H9 (cell line): ENCODE measurements at regions not wholly inside any gene's neighbourhood (a gene's known extent, or its start where the extent isn't known, plus 50 kb on each side); places are given as distances from the start of the nearest gene placed in this dataset.

Experiments
- DNase-seq: peaks from one replicate; pipeline ENCODE4 v3.0.0-alpha.2; 2017
- H2AFZ ChIP-seq: one replicate; pipeline ENCODE4 v1.6.1; 2013; ENCODE audit warnings: mild to moderate bottlenecking, low read length, control low read depth, moderate library complexity
- H2AK5ac ChIP-seq: 2 replicates; pipeline ENCODE4 v1.6.1; 2013; ENCODE audit warnings: low read length, control low read depth, mixed read lengths; ENCODE audit not compliant: insufficient read length
- H2BK120ac ChIP-seq: one replicate; pipeline ENCODE4 v1.6.1; 2013; ENCODE audit warnings: low read depth, mild to moderate bottlenecking, low read length, control low read depth, inconsistent platforms; ENCODE audit not compliant: poor library complexity, severe bottlenecking
- H2BK12ac ChIP-seq: 2 replicates; pipeline ENCODE4 v1.6.1; 2013; ENCODE audit warnings: low read length, control low read depth, mixed read lengths, low read depth; ENCODE audit not compliant: insufficient read length
- H2BK15ac ChIP-seq: 2 replicates; pipeline ENCODE4 v1.6.1; 2013; ENCODE audit warnings: low read depth, low read length, control low read depth
- H2BK20ac ChIP-seq: one replicate; pipeline ENCODE4 v1.6.1; 2013; ENCODE audit warnings: low read depth, mild to moderate bottlenecking, low read length, control low read depth, inconsistent platforms; ENCODE audit not compliant: poor library complexity, severe bottlenecking
- H2BK5ac ChIP-seq: 2 replicates; pipeline ENCODE4 v1.6.1; 2013; ENCODE audit warnings: low read length, control low read depth, mixed read lengths; ENCODE audit not compliant: insufficient read length
- H3K14ac ChIP-seq: 2 replicates; pipeline ENCODE4 v1.6.1; 2013; ENCODE audit warnings: low read length, control low read depth; ENCODE audit not compliant: insufficient read depth
- H3K18ac ChIP-seq: 2 replicates; pipeline ENCODE4 v1.6.1; 2013; ENCODE audit warnings: low read depth, mild to moderate bottlenecking, mixed read lengths, low read length, control low read depth; ENCODE audit not compliant: insufficient read length
- H3K23ac ChIP-seq: 2 replicates; pipeline ENCODE4 v1.6.1; 2013; ENCODE audit warnings: low read length, control low read depth, mixed read lengths, low read depth; ENCODE audit not compliant: insufficient read length
- H3K23me2 ChIP-seq: 2 replicates; pipeline ENCODE4 v1.6.1; 2013; ENCODE audit warnings: low read depth, mild to moderate bottlenecking, mixed read lengths, low read length, control low read depth; ENCODE audit not compliant: insufficient read length, poor library complexity, severe bottlenecking
- H3K27ac ChIP-seq: 2 replicates; pipeline ENCODE4 v1.5.1; 2013; ENCODE audit warnings: low read length, control low read depth, mixed read lengths, low read depth; ENCODE audit not compliant: insufficient read length
- H3K27me3 ChIP-seq: 2 replicates; pipeline ENCODE4 v1.6.1; 2013; ENCODE audit warnings: low read length, control low read depth, inconsistent platforms; ENCODE audit not compliant: insufficient read depth
- H3K4ac ChIP-seq: 2 replicates; pipeline ENCODE4 v1.6.1; 2013; ENCODE audit warnings: low read depth, mild to moderate bottlenecking, control low read depth, inconsistent platforms, low read length, moderate library complexity
- H3K4me1 ChIP-seq: 2 replicates; pipeline ENCODE4 v1.6.1; 2013; ENCODE audit warnings: low read length, control low read depth, inconsistent platforms; ENCODE audit not compliant: insufficient read depth
- H3K4me2 ChIP-seq: 2 replicates; pipeline ENCODE4 v1.6.1; 2013; ENCODE audit warnings: low read length, control low read depth, mixed read lengths; ENCODE audit not compliant: insufficient read length, insufficient read depth
- H3K56ac ChIP-seq: 2 replicates; pipeline ENCODE4 v1.6.1; 2013; ENCODE audit warnings: low read depth, mild to moderate bottlenecking, mixed read lengths, low read length, control low read depth; ENCODE audit not compliant: insufficient read length
- H3K79me1 ChIP-seq: 2 replicates; pipeline ENCODE4 v1.6.1; 2013; ENCODE audit warnings: low read depth, mild to moderate bottlenecking, moderate library complexity, low read length, control low read depth, inconsistent platforms; ENCODE audit not compliant: insufficient read depth, poor library complexity, severe bottlenecking
- H3K79me2 ChIP-seq: 2 replicates; pipeline ENCODE4 v1.6.1; 2013; ENCODE audit warnings: low read length, control low read depth, inconsistent platforms; ENCODE audit not compliant: insufficient read depth
- H3K9ac ChIP-seq: 2 replicates; pipeline ENCODE4 v1.6.1; 2013; ENCODE audit warnings: low read length, control low read depth, mixed read lengths; ENCODE audit not compliant: insufficient read length; ENCODE audit errors: extremely low read depth
- H3K9me3 ChIP-seq: one replicate; pipeline ENCODE4 v1.6.1; 2013; ENCODE audit warnings: low read depth, low read length, inconsistent platforms; ENCODE audit not compliant: control insufficient read depth
- H3T11ph ChIP-seq: one replicate; pipeline ENCODE4 v1.6.1; 2013; ENCODE audit warnings: mild to moderate bottlenecking, low read length, control low read depth, inconsistent platforms
- H4K20me1 ChIP-seq: one replicate; pipeline ENCODE4 v1.6.1; 2013; ENCODE audit not compliant: control insufficient read depth, insufficient read length, insufficient read depth
- H4K5ac ChIP-seq: 2 replicates; pipeline ENCODE4 v1.6.1; 2013; ENCODE audit warnings: low read depth, mild to moderate bottlenecking, mixed read lengths, low read length, control low read depth; ENCODE audit not compliant: insufficient read length
- H4K8ac ChIP-seq: replicated peaks from 2 replicates; pipeline ENCODE4 v1.6.1; 2013; ENCODE audit warnings: low read length, control low read depth, mixed read lengths, low read depth; ENCODE audit not compliant: insufficient read length
- H4K91ac ChIP-seq: 2 replicates; pipeline ENCODE4 v1.6.1; 2013; ENCODE audit warnings: low read depth, mild to moderate bottlenecking, moderate library complexity, mixed read lengths, low read length, control low read depth; ENCODE audit not compliant: insufficient read length
- H3K27ac Mint-ChIP-seq, 3 experiments: 2 replicates in 2 of 3; 3 replicates in 1 of 3; pipeline ENCODE4 v1.8.0; 2020 to 2021; ENCODE audit warnings: mixed read lengths in 3 of 3, mild to moderate bottlenecking in 1 of 3, moderate library complexity in 1 of 3
- H3K27me3 Mint-ChIP-seq: 2 replicates; pipeline ENCODE4 v1.8.0; 2021; ENCODE audit warnings: low read depth, mild to moderate bottlenecking, moderate library complexity, mixed read lengths
- H3K36me3 Mint-ChIP-seq, 3 experiments: 2 replicates in 2 of 3; 3 replicates in 1 of 3; pipeline ENCODE4 v1.8.0; 2020 to 2021; ENCODE audit warnings: low read depth in 3 of 3, mixed read lengths in 3 of 3; ENCODE audit not compliant: insufficient read depth in 1 of 3
- H3K4me1 Mint-ChIP-seq, 2 experiments: 2 replicates each; pipeline ENCODE4 v1.8.0; 2020; ENCODE audit warnings: mixed read lengths in 2 of 2
- H3K4me3 Mint-ChIP-seq, 2 experiments: 2 replicates in 1 of 2; 3 replicates in 1 of 2; pipeline ENCODE4 v1.8.0; 2020 to 2021; ENCODE audit warnings: mild to moderate bottlenecking in 2 of 2, mixed read lengths in 2 of 2, moderate library complexity in 1 of 2
- H3K9me3 Mint-ChIP-seq, 2 experiments: 2 replicates in 1 of 2; 3 replicates in 1 of 2; pipeline ENCODE4 v1.8.0; 2020; ENCODE audit warnings: mild to moderate bottlenecking in 2 of 2, mixed read lengths in 2 of 2, moderate library complexity in 1 of 2
- CTCF ChIP-seq: fragments of 200-600 bp; sonication (generic); conservative IDR thresholded peaks from 3 replicates; pipeline ENCODE4 v1.8.0; 2021; ENCODE audit warnings: antibody characterized with exemption, mild to moderate bottlenecking
- WGBS: extraction: QIAGEN DNeasy Blood & Tissue Kit; methylation state at CpG from one replicate; pipeline ENCODE4 v1.1.7; 2013; ENCODE audit warnings: missing lambda C conversion rate, low lambda C conversion rate, mixed read lengths; ENCODE audit not compliant: insufficient read length; ENCODE audit errors: extremely low coverage; 5-methylcytosine and 5-hydroxymethylcytosine counted together

- Histone ChIP-seq H4K8ac (no peak overlapping the region), H3K27ac (no peak overlapping the region), H2BK15ac (no peak overlapping the region), H3T11ph (no peak overlapping the region), H2AFZ (no peak overlapping the region), H4K91ac (no peak overlapping the region), H3K27me3 (no peaks in the 10 kb centered on the region), H3K18ac (no peak overlapping the region), H3K9ac (no peak overlapping the region), H3K4me1 (no peaks in the 10 kb centered on the region), H2BK20ac (no peak overlapping the region), H3K79me1 (no peaks in the 10 kb centered on the region), H2BK12ac (no peak overlapping the region), H3K23ac (no peak overlapping the region), H2BK5ac (no peak overlapping the region), H3K23me2 (no peaks in the 10 kb centered on the region), H3K4me2 (no peak overlapping the region), H3K9me3 (no peaks in the 10 kb centered on the region), H3K14ac (no peak overlapping the region), H3K4ac (no peak overlapping the region), H2AK5ac (no peak overlapping the region), H4K5ac (no peak overlapping the region), H3K79me2 (no peaks in the 10 kb centered on the region), H2BK120ac (no peak overlapping the region), H4K20me1 (no peaks in the 10 kb centered on the region), H3K56ac (no peak overlapping the region)
- Mint-ChIP-seq H3K4me3 (no peak overlapping the region), H3K9me3 (no peaks in the 10 kb centered on the region), H3K27me3 (no peaks in the 10 kb centered on the region), H3K27ac (no peak overlapping the region; a peak in 1 of 7 replicates), H3K4me1 (no peaks in the 10 kb centered on the region), H3K36me3 (no peaks in the 10 kb centered on the region)
- no peak for TF ChIP-seq CTCF
- no peak for DNase-seq
- no CpG with 5 or more reads among the region's 2 CpGs for WGBS
Measured at GRCh38 chr14:37721976-37722659, 126.7 kb downstream of the TTC6 start.
